ENCODE measurements at regions not wholly inside any gene's neighbourhood (a gene's known extent, or its start where the extent isn't known, plus 50 kb on each side); places are given as distances from the start of the nearest gene placed in this dataset.

DNA sequence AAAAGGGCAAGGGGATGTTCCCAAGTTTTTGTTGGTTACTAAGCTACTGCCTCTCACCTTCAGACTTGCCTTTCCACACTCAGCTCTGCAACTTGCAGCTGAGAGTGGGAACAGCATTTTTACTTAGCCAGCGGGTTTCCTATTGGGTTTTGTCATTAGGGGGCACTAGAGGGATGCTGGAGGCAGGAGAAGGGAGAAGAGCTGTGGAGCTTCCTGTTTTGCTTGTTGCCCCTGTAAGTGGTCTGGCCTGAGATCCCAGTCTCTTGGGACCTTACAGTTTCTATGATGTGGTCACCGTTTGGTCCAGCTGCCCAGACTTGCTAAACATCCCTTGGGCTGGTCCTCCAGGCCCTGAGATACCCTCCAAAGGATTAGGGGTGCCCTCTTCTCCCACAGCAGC, 209.6 kb upstream of the NLRP1 start:
- Histone ChIP-seq H3K9ac (ENCODE audit: low read length) (no peak overlapping the region), H3K4me3 (ENCODE audit: low read length) (no peak overlapping the region), H3K9me3 (ENCODE audit: control insufficient read depth, low read depth, low read length) (no peaks in the 10 kb centered on the region), H3K27ac (ENCODE audit: low read length) (no peak overlapping the region), H3K4me1 (ENCODE audit: control insufficient read depth, low read depth, low read length) (peaks cover 27% of the 10 kb centered on the region), H3K36me3 (ENCODE audit: control insufficient read depth, low read depth, low read length) (no peaks in the 10 kb centered on the region), H3K27me3 (ENCODE audit: control insufficient read depth, insufficient read depth, low read length) (peaks cover 5% of the 10 kb centered on the region)

DNA sequence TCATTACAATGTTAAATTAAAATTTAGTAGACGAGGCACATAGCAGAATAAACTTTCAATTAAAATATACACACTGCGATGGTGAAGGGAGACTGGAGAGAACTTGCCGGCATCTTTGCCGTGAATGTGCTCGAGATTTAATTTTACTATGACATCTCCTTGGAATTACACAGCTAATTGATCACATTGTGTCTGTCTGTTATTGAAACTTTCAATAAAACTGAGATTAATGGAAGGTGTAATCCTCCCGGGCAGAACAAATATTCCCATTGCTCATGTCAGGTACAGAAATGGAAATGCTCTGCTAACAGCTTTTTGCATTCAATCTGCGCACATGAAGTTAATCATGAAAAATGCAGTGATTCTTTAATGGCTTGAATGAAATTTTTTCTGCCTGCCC, 210.1 kb upstream of the NLRP1 start:
- Histone ChIP-seq H3K4me3 (ENCODE audit: low read length) (no peak overlapping the region), H3K27me3 (ENCODE audit: control insufficient read depth, insufficient read depth, low read length) (peaks cover 9% of the 10 kb centered on the region), H3K9me3 (ENCODE audit: control insufficient read depth, low read depth, low read length) (no peaks in the 10 kb centered on the region), H3K4me1 (ENCODE audit: control insufficient read depth, low read depth, low read length) (peaks cover 30% of the 10 kb centered on the region), H3K9ac (ENCODE audit: low read length) (no peak overlapping the region), H3K27ac (ENCODE audit: low read length) (no peak overlapping the region), H3K36me3 (ENCODE audit: control insufficient read depth, low read depth, low read length) (no peaks in the 10 kb centered on the region)

DNA sequence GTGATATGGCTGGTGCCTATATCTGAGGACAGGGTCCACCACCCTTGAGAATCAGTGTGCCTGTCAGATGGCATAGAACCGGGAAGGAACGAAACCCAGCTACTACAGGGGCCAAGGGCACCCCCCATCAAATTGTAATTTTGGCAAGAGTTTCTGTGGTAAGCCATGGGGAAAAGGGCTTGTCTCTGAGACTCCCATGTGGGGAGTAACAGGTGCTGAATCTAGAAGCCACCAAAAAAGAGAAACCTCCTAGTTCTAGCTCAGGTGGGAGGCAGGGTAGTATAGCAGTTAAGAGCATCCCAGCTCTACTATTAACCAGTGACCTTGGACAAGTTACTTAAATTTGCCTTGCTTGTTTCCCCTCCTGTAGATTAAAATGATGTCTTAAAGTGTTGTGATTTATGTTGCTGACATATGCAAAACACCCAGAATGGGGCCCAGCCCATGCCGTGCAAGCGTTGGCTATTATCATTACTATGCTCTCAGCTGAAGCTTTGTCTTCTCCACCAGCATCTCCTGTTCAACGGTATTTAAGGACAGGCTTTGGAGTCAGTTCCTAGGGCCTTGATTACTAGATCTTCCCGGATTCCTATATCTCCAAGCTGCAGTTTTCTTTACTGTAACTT, 210.7 kb upstream of the NLRP1 start:
- no peak overlapping the region for H3K4me3 ChIP-seq (ENCODE audit: low read length)
- no peak overlapping the region for H3K27ac ChIP-seq (ENCODE audit: low read length)

DNA sequence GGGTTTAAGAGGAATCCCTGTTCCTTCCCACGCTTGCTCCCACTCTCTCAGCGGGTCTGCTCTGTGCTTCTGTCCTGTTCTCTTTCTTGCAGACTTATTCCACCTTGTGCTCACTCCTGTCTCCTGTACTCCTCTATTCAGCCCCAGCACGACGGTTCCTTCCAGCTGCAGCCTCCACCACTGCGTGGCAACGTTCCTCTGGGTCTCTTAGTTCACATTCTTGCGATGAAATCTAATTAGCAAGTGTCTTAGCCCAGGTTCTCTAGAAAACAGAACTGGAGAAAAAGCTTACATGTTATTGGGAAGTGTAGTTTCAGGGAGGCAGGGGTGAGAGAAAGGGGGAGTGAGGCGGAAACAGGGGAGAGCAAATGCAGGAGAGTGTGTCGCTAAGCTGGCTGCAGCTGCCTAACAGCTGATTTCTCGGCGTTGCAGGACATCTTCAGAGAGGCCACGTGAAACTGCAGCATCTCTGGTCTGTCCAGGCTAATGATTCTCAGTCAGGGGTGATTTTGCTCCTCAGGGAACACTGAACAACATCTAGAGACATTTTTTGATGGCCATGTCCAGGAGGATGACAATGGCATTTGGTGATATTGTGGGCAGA, 213.2 kb upstream of the NLRP1 start:
- H3K4me3 ChIP-seq (ENCODE audit: low read length) = peak overlapping the region; percentile 5
- no peaks in the 10 kb centered on the region for H3K36me3 ChIP-seq (ENCODE audit: control insufficient read depth, low read depth, low read length)
- peaks cover 38% of the 10 kb centered on the region for H3K4me1 ChIP-seq (ENCODE audit: control insufficient read depth, low read depth, low read length)
- no peaks in the 10 kb centered on the region for H3K9me3 ChIP-seq (ENCODE audit: control insufficient read depth, low read depth, low read length)
- no peak overlapping the region for H3K27ac ChIP-seq (ENCODE audit: low read length)
- no peak overlapping the region for H3K9ac ChIP-seq (ENCODE audit: low read length)
- peaks cover 9% of the 10 kb centered on the region for H3K27me3 ChIP-seq (ENCODE audit: control insufficient read depth, insufficient read depth, low read length)

More for the DNA sequence above, 210.7 kb upstream of the NLRP1 start:
- H3K36me3 ChIP-seq (ENCODE audit: control insufficient read depth, low read depth, low read length) = no peaks in the 10 kb centered on the region
- peaks cover 26% of the 10 kb centered on the region for H3K4me1 ChIP-seq (ENCODE audit: control insufficient read depth, low read depth, low read length)
- peaks cover 9% of the 10 kb centered on the region for H3K27me3 ChIP-seq (ENCODE audit: control insufficient read depth, insufficient read depth, low read length)
- H3K9me3 ChIP-seq (ENCODE audit: control insufficient read depth, low read depth, low read length) = no peaks in the 10 kb centered on the region
- H3K9ac ChIP-seq (ENCODE audit: low read length) = no peak overlapping the region

DNA sequence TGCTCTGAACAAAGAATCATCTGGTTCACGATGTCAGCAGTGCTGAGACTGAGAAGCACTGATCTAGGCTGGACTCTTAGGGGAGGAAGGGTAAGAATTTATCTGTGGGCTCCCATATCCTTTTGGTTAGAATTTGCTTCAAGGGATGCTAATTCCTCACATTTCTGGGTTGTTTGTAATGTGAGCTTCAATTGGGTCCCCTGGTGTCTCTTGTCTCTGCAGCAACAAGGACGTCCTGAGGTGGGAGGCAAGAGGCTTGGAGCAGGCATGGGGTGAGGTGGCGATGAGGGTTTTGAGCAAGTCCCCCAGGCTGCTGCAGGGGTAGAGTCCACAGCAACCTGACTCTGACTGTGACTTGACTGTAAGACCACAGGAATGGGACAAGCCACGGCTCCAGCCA, 213.8 kb upstream of the NLRP1 start:
- no peaks in the 10 kb centered on the region for H3K36me3 ChIP-seq (ENCODE audit: control insufficient read depth, low read depth, low read length)
- H3K4me3 ChIP-seq (ENCODE audit: low read length) = peak overlapping the region; percentile 5
- no peak overlapping the region for H3K9ac ChIP-seq (ENCODE audit: low read length)
- H3K27me3 ChIP-seq (ENCODE audit: control insufficient read depth, insufficient read depth, low read length) = peaks cover 9% of the 10 kb centered on the region
- H3K27ac ChIP-seq (ENCODE audit: low read length) = no peak overlapping the region
- H3K4me1 ChIP-seq (ENCODE audit: control insufficient read depth, low read depth, low read length) = peaks cover 38% of the 10 kb centered on the region
- H3K9me3 ChIP-seq (ENCODE audit: control insufficient read depth, low read depth, low read length) = no peaks in the 10 kb centered on the region

DNA sequence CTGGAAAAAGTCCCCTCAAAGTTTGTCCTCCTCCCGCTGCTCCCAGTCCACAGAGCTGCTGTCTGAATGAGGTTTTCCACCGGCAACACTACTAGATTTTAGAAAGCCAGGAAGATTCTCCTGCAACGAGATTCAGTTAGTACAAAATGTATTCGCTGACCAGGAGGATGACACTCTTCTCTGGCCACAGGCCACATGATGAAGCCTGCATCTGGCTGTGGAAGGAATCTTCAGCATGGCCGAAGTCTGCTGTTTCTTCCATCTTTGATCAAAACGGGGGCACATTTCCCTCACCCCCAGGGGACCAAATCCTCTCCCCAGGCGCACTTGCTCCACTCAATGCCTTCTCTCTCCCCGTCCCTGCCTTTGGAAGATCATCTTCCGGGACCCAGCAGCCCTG, 215.8 kb upstream of the NLRP1 start:
- H3K4me3 ChIP-seq (ENCODE audit: low read length) = no peak overlapping the region
- H3K27me3 ChIP-seq (ENCODE audit: control insufficient read depth, insufficient read depth, low read length) = peaks cover 9% of the 10 kb centered on the region
- no peak overlapping the region for H3K27ac ChIP-seq (ENCODE audit: low read length)

DNA sequence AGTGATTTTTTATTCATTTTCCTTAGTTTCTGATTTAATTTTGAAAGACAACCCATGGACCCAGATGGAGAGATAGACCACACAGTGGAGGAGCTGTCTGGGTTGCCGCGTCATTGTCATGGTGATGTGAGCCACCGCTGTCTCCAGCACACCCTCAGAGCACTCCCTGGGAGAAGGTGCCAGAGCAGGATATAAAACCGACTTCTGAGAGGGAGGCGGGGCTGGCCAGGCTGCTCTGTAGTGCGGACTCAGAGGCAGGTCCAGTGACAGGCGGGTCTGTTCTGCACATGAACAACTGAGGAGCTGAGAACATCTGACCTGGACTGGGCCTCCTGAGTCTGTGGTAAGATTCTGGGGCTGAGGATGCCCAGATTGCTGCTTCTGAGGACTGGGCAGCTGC, 216.3 kb upstream of the NLRP1 start:
- peaks cover 38% of the 10 kb centered on the region for H3K4me1 ChIP-seq (ENCODE audit: control insufficient read depth, low read depth, low read length)
- H3K9ac ChIP-seq (ENCODE audit: low read length) = no peak overlapping the region
- H3K9me3 ChIP-seq (ENCODE audit: control insufficient read depth, low read depth, low read length) = no peaks in the 10 kb centered on the region
- H3K27me3 ChIP-seq (ENCODE audit: control insufficient read depth, insufficient read depth, low read length) = peaks cover 9% of the 10 kb centered on the region
- H3K4me3 ChIP-seq (ENCODE audit: low read length) = no peak overlapping the region
- H3K36me3 ChIP-seq (ENCODE audit: control insufficient read depth, low read depth, low read length) = no peaks in the 10 kb centered on the region
- H3K27ac ChIP-seq (ENCODE audit: low read length) = no peak overlapping the region

More for the DNA sequence above, 215.8 kb upstream of the NLRP1 start:
- H3K9ac ChIP-seq (ENCODE audit: low read length) = no peak overlapping the region
- no peaks in the 10 kb centered on the region for H3K36me3 ChIP-seq (ENCODE audit: control insufficient read depth, low read depth, low read length)
- no peaks in the 10 kb centered on the region for H3K9me3 ChIP-seq (ENCODE audit: control insufficient read depth, low read depth, low read length)
- H3K4me1 ChIP-seq (ENCODE audit: control insufficient read depth, low read depth, low read length) = peaks cover 38% of the 10 kb centered on the region

DNA sequence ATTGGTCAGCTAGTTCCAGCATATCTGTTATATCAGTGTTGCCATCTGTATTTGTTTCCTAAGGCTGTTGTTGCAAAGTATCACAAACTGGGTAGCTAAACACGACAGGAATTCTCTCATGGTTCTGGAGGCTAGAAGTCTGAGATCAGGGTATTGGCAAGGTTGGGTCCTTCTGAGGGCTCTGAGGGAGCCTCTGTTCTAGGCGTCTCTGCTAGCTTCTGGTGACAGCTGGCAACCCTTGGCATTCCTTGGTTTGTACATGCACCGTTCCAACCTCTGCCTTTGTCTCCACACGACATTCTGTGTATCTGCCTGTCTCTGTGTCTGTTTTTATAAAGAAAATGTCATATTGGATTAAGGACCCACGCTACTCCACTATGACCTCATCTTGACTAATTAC, 219.9 kb upstream of the NLRP1 start:
- H3K9ac ChIP-seq (ENCODE audit: low read length) = no peak overlapping the region
- H3K27ac ChIP-seq (ENCODE audit: low read length) = no peak overlapping the region
- H3K27me3 ChIP-seq (ENCODE audit: control insufficient read depth, insufficient read depth, low read length) = peaks cover under 1% of the 10 kb centered on the region
- peaks cover 13% of the 10 kb centered on the region for H3K4me1 ChIP-seq (ENCODE audit: control insufficient read depth, low read depth, low read length)
- H3K9me3 ChIP-seq (ENCODE audit: control insufficient read depth, low read depth, low read length) = peaks cover 3% of the 10 kb centered on the region
- no peaks in the 10 kb centered on the region for H3K36me3 ChIP-seq (ENCODE audit: control insufficient read depth, low read depth, low read length)
- no peak overlapping the region for H3K4me3 ChIP-seq (ENCODE audit: low read length)

DNA sequence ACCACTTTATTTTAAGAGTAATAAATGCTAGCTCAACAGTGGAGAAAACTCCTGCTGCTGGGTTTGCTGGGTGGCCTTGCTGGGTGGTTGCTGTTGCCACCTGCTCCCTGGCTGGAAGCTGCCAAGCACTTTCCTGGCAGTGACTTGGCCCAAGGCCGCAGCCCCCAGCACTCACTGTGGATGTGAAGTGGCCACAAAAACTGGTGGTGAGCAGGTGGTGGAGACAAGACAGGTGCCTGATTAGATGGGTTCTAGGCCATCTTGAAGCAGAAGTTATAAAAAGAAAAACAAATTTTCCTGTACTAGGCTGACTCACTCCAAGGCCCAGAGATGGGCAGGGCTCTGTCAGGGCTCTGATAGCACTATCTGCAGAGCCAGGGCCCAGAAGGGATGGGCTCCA, 224.7 kb upstream of the NLRP1 start:
- peaks cover 21% of the 10 kb centered on the region for H3K9me3 ChIP-seq (ENCODE audit: control insufficient read depth, low read depth, low read length)
- H3K27ac ChIP-seq (ENCODE audit: low read length) = no peak overlapping the region
- H3K27me3 ChIP-seq (ENCODE audit: control insufficient read depth, insufficient read depth, low read length) = no peaks in the 10 kb centered on the region
- H3K36me3 ChIP-seq (ENCODE audit: control insufficient read depth, low read depth, low read length) = no peaks in the 10 kb centered on the region
- H3K4me1 ChIP-seq (ENCODE audit: control insufficient read depth, low read depth, low read length) = peaks cover 11% of the 10 kb centered on the region
- H3K4me3 ChIP-seq (ENCODE audit: low read length) = no peak overlapping the region
- no peak overlapping the region for H3K9ac ChIP-seq (ENCODE audit: low read length)

DNA sequence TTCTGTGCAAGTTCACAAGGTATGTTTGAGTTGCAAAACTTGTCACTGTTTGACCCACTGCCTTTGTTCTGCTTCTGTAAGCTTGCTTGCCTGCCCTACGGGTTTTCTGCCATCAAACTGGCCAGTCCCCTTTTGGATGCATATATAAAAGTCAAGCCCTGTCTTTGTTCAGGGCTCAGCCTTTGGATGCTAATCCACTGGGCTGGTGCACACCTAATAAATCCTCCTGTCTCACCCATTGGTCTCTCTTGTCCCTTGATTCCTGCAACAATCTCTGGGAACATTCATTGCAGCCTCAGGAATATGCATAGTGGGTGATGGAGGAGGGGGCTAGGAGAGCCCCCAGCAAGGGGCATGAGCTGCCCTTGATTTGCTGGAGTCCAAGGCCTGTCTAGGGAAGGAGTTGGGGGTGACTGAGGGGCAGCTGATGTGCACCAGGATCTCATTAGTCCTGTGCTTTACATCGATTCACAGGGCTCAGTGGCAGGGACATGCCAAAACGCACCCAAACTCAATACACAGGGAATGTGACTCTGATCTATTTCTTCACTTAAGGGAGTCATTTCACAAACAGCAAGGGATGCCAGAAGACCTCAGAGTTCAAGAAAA, 225.4 kb upstream of the NLRP1 start:
- no peaks in the 10 kb centered on the region for H3K27me3 ChIP-seq (ENCODE audit: control insufficient read depth, insufficient read depth, low read length)
- H3K27ac ChIP-seq (ENCODE audit: low read length) = no peak overlapping the region
- no peaks in the 10 kb centered on the region for H3K36me3 ChIP-seq (ENCODE audit: control insufficient read depth, low read depth, low read length)
- H3K4me1 ChIP-seq (ENCODE audit: control insufficient read depth, low read depth, low read length) = peaks cover 11% of the 10 kb centered on the region
- no peak overlapping the region for H3K4me3 ChIP-seq (ENCODE audit: low read length)
- H3K9ac ChIP-seq (ENCODE audit: low read length) = no peak overlapping the region
- peaks cover 21% of the 10 kb centered on the region for H3K9me3 ChIP-seq (ENCODE audit: control insufficient read depth, low read depth, low read length)

DNA sequence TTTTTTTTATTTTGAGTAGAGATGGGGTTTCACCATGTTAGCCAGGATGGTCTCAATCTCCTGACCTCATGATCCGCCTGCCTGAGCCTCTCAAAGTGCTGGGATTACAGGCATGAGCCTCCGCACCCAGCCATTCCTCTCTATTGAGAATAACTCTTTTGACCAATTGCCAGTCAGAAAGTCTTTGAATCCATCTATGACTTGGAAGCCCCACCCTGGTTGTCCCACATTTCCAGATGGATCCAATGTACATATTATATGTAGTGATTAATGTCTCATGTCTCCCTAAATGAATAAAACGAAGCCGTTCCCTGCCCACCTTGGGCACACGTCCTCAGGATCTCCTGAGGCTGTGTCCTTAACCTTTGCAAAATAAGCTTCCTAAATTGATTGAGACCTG, 228.3 kb upstream of the NLRP1 start:
- Histone ChIP-seq H3K27ac (ENCODE audit: low read length) (no peak overlapping the region), H3K4me3 (ENCODE audit: low read length) (no peak overlapping the region)

DNA sequence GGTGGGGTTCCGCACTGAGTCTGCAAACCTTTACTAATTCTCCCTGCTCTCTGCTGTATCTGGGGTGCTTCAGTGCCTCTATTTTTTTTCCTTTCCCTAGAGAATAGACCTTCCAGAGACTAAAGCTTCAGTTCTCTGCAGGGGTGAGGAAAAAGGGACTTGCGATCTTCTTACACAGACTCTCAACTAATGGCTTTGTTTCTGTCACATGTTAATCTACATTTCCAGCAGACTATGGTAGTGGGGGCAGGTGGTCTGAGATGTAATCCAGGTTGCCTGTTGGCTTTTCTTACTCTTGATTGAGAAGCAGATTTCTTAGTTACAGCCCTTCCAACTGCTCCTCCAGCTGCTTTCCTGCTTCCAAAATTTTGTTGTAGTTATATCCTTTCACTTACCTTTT, 229.0 kb upstream of the NLRP1 start:
- no peak overlapping the region for H3K4me3 ChIP-seq (ENCODE audit: low read length)
- H3K4me1 ChIP-seq (ENCODE audit: control insufficient read depth, low read depth, low read length) = peaks cover 14% of the 10 kb centered on the region
- no peaks in the 10 kb centered on the region for H3K27me3 ChIP-seq (ENCODE audit: control insufficient read depth, insufficient read depth, low read length)
- no peak overlapping the region for H3K9ac ChIP-seq (ENCODE audit: low read length)
- no peak overlapping the region for H3K27ac ChIP-seq (ENCODE audit: low read length)
- H3K36me3 ChIP-seq (ENCODE audit: control insufficient read depth, low read depth, low read length) = no peaks in the 10 kb centered on the region
- H3K9me3 ChIP-seq (ENCODE audit: control insufficient read depth, low read depth, low read length) = peaks cover 21% of the 10 kb centered on the region

More for the DNA sequence above, 228.3 kb upstream of the NLRP1 start:
- Histone ChIP-seq H3K27me3 (ENCODE audit: control insufficient read depth, insufficient read depth, low read length) (no peaks in the 10 kb centered on the region), H3K36me3 (ENCODE audit: control insufficient read depth, low read depth, low read length) (no peaks in the 10 kb centered on the region), H3K9ac (ENCODE audit: low read length) (no peak overlapping the region), H3K4me1 (ENCODE audit: control insufficient read depth, low read depth, low read length) (peaks cover 12% of the 10 kb centered on the region), H3K9me3 (ENCODE audit: control insufficient read depth, low read depth, low read length) (peaks cover 21% of the 10 kb centered on the region)
